ENCODE measurements at regions not wholly inside any gene's neighbourhood (a gene's known extent, or its start where the extent isn't known, plus 50 kb on each side); places are given as distances from the start of the nearest gene placed in this dataset.

DNA sequence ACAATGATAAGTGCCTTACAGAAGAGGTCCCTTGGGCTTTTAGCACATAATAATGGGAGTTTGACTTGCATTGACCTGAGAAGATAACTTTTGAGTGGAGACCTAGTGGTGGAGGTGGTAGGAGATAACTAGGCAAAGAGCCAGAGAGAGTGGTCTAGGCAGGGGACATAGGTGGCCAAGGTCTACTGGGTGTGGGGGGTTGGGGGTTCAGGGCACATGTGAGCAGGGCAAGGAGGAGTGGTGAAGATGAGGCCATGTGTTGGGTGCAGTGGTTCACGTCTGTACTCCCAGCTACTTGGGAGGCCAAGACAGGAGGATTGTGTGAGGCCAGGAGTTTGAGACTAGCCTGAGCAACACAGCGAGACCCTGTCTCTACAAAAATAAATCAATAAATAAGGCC lies 74.3 kb upstream of the CTNNBL1 start:
- H2AFZ ChIP-seq: no peak overlapping the region
- H3K4me2 ChIP-seq: no peak overlapping the region
- Mint-ChIP-seq H3K27me3 (ENCODE audit: insufficient read depth, low read depth, poor library complexity) (peaks cover 17% of the 10 kb centered on the region), H3K4me3 (no peak overlapping the region), H3K27ac (no peak overlapping the region), H3K4me1 (no peaks in the 10 kb centered on the region), H3K36me3 (ENCODE audit: low read depth) (no peaks in the 10 kb centered on the region), H3K9me3 (no peaks in the 10 kb centered on the region)
- H3K4me1 ChIP-seq (ENCODE audit: insufficient read depth): no peaks in the 10 kb centered on the region
- DNase-seq (ENCODE audit: low spot score): no peak
- no peaks in the 10 kb centered on the region for H3K79me2 ChIP-seq (replicated peaks; ENCODE audit: insufficient read depth)
- H3K27me3 ChIP-seq (ENCODE audit: insufficient read depth): no peaks in the 10 kb centered on the region
- TF ChIP-seq EZH2 (IDR thresholded peaks at IDR 0.05; ENCODE audit: low read depth, unreplicated experiment): no peak
- TF ChIP-seq, protein P1, sequence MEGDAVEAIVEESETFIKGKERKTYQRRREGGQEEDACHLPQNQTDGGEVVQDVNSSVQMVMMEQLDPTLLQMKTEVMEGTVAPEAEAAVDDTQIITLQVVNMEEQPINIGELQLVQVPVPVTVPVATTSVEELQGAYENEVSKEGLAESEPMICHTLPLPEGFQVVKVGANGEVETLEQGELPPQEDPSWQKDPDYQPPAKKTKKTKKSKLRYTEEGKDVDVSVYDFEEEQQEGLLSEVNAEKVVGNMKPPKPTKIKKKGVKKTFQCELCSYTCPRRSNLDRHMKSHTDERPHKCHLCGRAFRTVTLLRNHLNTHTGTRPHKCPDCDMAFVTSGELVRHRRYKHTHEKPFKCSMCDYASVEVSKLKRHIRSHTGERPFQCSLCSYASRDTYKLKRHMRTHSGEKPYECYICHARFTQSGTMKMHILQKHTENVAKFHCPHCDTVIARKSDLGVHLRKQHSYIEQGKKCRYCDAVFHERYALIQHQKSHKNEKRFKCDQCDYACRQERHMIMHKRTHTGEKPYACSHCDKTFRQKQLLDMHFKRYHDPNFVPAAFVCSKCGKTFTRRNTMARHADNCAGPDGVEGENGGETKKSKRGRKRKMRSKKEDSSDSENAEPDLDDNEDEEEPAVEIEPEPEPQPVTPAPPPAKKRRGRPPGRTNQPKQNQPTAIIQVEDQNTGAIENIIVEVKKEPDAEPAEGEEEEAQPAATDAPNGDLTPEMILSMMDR (conservative IDR thresholded peaks at IDR 0.05; ENCODE audit: low read depth in 2 of 2): no peak
- no peak for TF ChIP-seq JUNB (IDR thresholded peaks at IDR 0.05; ENCODE audit: unreplicated experiment)
- TF ChIP-seq, protein P2, sequence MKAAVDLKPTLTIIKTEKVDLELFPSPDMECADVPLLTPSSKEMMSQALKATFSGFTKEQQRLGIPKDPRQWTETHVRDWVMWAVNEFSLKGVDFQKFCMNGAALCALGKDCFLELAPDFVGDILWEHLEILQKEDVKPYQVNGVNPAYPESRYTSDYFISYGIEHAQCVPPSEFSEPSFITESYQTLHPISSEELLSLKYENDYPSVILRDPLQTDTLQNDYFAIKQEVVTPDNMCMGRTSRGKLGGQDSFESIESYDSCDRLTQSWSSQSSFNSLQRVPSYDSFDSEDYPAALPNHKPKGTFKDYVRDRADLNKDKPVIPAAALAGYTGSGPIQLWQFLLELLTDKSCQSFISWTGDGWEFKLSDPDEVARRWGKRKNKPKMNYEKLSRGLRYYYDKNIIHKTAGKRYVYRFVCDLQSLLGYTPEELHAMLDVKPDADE (IDR thresholded peaks at IDR 0.05): no peak
- TF ChIP-seq POLR2AphosphoS5 (IDR thresholded peaks at IDR 0.05; ENCODE audit: low read depth): no peak
- TF ChIP-seq, protein P3, sequence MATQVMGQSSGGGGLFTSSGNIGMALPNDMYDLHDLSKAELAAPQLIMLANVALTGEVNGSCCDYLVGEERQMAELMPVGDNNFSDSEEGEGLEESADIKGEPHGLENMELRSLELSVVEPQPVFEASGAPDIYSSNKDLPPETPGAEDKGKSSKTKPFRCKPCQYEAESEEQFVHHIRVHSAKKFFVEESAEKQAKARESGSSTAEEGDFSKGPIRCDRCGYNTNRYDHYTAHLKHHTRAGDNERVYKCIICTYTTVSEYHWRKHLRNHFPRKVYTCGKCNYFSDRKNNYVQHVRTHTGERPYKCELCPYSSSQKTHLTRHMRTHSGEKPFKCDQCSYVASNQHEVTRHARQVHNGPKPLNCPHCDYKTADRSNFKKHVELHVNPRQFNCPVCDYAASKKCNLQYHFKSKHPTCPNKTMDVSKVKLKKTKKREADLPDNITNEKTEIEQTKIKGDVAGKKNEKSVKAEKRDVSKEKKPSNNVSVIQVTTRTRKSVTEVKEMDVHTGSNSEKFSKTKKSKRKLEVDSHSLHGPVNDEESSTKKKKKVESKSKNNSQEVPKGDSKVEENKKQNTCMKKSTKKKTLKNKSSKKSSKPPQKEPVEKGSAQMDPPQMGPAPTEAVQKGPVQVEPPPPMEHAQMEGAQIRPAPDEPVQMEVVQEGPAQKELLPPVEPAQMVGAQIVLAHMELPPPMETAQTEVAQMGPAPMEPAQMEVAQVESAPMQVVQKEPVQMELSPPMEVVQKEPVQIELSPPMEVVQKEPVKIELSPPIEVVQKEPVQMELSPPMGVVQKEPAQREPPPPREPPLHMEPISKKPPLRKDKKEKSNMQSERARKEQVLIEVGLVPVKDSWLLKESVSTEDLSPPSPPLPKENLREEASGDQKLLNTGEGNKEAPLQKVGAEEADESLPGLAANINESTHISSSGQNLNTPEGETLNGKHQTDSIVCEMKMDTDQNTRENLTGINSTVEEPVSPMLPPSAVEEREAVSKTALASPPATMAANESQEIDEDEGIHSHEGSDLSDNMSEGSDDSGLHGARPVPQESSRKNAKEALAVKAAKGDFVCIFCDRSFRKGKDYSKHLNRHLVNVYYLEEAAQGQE (IDR thresholded peaks at IDR 0.05; ENCODE audit: unreplicated experiment): no peak
- TF ChIP-seq, protein P4, sequence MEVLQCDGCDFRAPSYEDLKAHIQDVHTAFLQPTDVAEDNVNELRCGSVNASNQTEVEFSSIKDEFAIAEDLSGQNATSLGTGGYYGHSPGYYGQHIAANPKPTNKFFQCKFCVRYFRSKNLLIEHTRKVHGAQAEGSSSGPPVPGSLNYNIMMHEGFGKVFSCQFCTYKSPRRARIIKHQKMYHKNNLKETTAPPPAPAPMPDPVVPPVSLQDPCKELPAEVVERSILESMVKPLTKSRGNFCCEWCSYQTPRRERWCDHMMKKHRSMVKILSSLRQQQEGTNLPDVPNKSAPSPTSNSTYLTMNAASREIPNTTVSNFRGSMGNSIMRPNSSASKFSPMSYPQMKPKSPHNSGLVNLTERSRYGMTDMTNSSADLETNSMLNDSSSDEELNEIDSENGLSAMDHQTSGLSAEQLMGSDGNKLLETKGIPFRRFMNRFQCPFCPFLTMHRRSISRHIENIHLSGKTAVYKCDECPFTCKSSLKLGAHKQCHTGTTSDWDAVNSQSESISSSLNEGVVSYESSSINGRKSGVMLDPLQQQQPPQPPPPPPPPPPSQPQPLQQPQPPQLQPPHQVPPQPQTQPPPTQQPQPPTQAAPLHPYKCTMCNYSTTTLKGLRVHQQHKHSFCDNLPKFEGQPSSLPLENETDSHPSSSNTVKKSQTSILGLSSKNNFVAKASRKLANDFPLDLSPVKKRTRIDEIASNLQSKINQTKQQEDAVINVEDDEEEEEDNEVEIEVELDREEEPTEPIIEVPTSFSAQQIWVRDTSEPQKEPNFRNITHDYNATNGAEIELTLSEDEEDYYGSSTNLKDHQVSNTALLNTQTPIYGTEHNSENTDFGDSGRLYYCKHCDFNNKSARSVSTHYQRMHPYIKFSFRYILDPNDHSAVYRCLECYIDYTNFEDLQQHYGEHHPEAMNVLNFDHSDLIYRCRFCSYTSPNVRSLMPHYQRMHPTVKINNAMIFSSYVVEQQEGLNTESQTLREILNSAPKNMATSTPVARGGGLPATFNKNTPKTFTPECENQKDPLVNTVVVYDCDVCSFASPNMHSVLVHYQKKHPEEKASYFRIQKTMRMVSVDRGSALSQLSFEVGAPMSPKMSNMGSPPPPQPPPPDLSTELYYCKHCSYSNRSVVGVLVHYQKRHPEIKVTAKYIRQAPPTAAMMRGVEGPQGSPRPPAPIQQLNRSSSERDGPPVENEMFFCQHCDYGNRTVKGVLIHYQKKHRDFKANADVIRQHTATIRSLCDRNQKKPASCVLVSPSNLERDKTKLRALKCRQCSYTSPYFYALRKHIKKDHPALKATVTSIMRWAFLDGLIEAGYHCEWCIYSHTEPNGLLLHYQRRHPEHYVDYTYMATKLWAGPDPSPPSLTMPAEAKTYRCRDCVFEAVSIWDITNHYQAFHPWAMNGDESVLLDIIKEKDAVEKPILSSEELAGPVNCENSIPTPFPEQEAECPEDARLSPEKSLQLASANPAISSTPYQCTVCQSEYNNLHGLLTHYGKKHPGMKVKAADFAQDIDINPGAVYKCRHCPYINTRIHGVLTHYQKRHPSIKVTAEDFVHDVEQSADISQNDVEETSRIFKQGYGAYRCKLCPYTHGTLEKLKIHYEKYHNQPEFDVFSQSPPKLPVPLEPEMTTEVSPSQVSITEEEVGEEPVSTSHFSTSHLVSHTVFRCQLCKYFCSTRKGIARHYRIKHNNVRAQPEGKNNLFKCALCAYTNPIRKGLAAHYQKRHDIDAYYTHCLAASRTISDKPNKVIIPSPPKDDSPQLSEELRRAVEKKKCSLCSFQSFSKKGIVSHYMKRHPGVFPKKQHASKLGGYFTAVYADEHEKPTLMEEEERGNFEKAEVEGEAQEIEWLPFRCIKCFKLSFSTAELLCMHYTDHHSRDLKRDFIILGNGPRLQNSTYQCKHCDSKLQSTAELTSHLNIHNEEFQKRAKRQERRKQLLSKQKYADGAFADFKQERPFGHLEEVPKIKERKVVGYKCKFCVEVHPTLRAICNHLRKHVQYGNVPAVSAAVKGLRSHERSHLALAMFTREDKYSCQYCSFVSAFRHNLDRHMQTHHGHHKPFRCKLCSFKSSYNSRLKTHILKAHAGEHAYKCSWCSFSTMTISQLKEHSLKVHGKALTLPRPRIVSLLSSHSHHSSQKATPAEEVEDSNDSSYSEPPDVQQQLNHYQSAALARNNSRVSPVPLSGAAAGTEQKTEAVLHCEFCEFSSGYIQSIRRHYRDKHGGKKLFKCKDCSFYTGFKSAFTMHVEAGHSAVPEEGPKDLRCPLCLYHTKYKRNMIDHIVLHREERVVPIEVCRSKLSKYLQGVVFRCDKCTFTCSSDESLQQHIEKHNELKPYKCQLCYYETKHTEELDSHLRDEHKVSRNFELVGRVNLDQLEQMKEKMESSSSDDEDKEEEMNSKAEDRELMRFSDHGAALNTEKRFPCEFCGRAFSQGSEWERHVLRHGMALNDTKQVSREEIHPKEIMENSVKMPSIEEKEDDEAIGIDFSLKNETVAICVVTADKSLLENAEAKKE (CRISPR knock-in tag; IDR thresholded peaks at IDR 0.05): no peak
- no peaks in the 10 kb centered on the region for H3F3A ChIP-seq (replicated peaks; ENCODE audit: low read depth)
- H3K9me2 ChIP-seq (ENCODE audit: insufficient read depth): no peaks in the 10 kb centered on the region
- no peak for ATAC-seq
- no peaks in the 10 kb centered on the region for H4K20me1 ChIP-seq (replicated peaks; ENCODE audit: insufficient read depth)
- H3K4me3 ChIP-seq: no peak overlapping the region
- no peaks in the 10 kb centered on the region for H3K36me3 ChIP-seq (ENCODE audit: insufficient read depth)
- no peak overlapping the region for H3K27ac ChIP-seq (ENCODE audit: low read depth)

All from GM23338 (cell line).